IMR-90 (cell line): ENCODE measurements at regions not wholly inside any gene's neighbourhood (a gene's known extent, or its start where the extent isn't known, plus 50 kb on each side); places are given as distances from the start of the nearest gene placed in this dataset.

ENCODE experiments used
- BHLHE40 ChIP-seq: fragments of 150-350 bp; IDR thresholded peaks from 2 replicates; pipeline ENCODE4 v1.6.1; 2016; ENCODE audit warnings: mild to moderate bottlenecking, low read depth, low read length
- CEBPB ChIP-seq: IDR thresholded peaks from 2 replicates; pipeline ENCODE4 v1.6.1; 2012; ENCODE audit warnings: low read depth, low read length, improper control_type of control experiment
- CHD1 ChIP-seq: IDR thresholded peaks from 2 replicates; pipeline ENCODE4 v1.6.1; 2012; ENCODE audit warnings: low read depth, low read length, improper control_type of control experiment
- FOS ChIP-seq: fragments of 150-350 bp; IDR thresholded peaks from 2 replicates; pipeline ENCODE4 v1.6.1; 2016; ENCODE audit warnings: low read depth, low read length
- MAFK ChIP-seq: IDR thresholded peaks from 2 replicates; pipeline ENCODE4 v1.6.1; 2012; ENCODE audit warnings: low read depth, low read length, improper control_type of control experiment
- MXI1 ChIP-seq: IDR thresholded peaks from 2 replicates; pipeline ENCODE4 v1.6.1; 2012; ENCODE audit warnings: low read depth, mild to moderate bottlenecking, low read length, moderate library complexity, borderline replicate concordance
- NFE2L2 ChIP-seq: fragments of 150-350 bp; IDR thresholded peaks from 2 replicates; pipeline ENCODE4 v1.6.1; 2016; ENCODE audit warnings: low read depth, mild to moderate bottlenecking, low read length
- POLR2A ChIP-seq: IDR thresholded peaks from 2 replicates; pipeline ENCODE4 v1.6.1; 2012; ENCODE audit warnings: mild to moderate bottlenecking, low read depth, low read length
- RAD21 ChIP-seq: IDR thresholded peaks from 2 replicates; pipeline ENCODE4 v1.6.1; 2012; ENCODE audit warnings: low read length, improper control_type of control experiment
- RCOR1 ChIP-seq: IDR thresholded peaks from 2 replicates; pipeline ENCODE4 v1.6.1; 2012; ENCODE audit warnings: mild to moderate bottlenecking, low read length, improper control_type of control experiment; ENCODE audit not compliant: insufficient replicate concordance
- RFX5 ChIP-seq: IDR thresholded peaks from 2 replicates; pipeline ENCODE4 v1.8.0; 2012; ENCODE audit warnings: low read depth, mild to moderate bottlenecking, low read length, moderate library complexity
- TF ChIP-seq, protein P1 (sequence below): conservative IDR thresholded peaks from 2 replicates; pipeline ENCODE4 v1.5.1; 2012; ENCODE audit warnings: mild to moderate bottlenecking, low read depth, low read length, improper control_type of control experiment
- TF ChIP-seq, protein P2 (sequence below): fragments of 150-350 bp; IDR thresholded peaks from 2 replicates; pipeline ENCODE4 v1.6.1; 2017; ENCODE audit warnings: mild to moderate bottlenecking, antibody characterized with exemption, low read length, low read depth

GRCh38 chr2:167388901-167389300 is 500.6 kb downstream of the XIRP2 start:
- no peak for TF ChIP-seq MAFK
- TF ChIP-seq POLR2A: no peak
- no peak for TF ChIP-seq RCOR1
- TF ChIP-seq MXI1: no peak
- TF ChIP-seq, protein P1, sequence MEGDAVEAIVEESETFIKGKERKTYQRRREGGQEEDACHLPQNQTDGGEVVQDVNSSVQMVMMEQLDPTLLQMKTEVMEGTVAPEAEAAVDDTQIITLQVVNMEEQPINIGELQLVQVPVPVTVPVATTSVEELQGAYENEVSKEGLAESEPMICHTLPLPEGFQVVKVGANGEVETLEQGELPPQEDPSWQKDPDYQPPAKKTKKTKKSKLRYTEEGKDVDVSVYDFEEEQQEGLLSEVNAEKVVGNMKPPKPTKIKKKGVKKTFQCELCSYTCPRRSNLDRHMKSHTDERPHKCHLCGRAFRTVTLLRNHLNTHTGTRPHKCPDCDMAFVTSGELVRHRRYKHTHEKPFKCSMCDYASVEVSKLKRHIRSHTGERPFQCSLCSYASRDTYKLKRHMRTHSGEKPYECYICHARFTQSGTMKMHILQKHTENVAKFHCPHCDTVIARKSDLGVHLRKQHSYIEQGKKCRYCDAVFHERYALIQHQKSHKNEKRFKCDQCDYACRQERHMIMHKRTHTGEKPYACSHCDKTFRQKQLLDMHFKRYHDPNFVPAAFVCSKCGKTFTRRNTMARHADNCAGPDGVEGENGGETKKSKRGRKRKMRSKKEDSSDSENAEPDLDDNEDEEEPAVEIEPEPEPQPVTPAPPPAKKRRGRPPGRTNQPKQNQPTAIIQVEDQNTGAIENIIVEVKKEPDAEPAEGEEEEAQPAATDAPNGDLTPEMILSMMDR: no peak
- no peak for TF ChIP-seq CEBPB
- TF ChIP-seq, protein P2, sequence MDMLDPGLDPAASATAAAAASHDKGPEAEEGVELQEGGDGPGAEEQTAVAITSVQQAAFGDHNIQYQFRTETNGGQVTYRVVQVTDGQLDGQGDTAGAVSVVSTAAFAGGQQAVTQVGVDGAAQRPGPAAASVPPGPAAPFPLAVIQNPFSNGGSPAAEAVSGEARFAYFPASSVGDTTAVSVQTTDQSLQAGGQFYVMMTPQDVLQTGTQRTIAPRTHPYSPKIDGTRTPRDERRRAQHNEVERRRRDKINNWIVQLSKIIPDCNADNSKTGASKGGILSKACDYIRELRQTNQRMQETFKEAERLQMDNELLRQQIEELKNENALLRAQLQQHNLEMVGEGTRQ: no peak
- no peak for TF ChIP-seq RFX5
- TF ChIP-seq RAD21: no peak
- no peak for TF ChIP-seq BHLHE40
- TF ChIP-seq FOS: no peak
- TF ChIP-seq NFE2L2: no peak
- no peak for TF ChIP-seq CHD1
